Transverse colon (tissue), 4 donors: ENCODE measurements at regions not wholly inside any gene's neighbourhood (a gene's known extent, or its start where the extent isn't known, plus 50 kb on each side); places are given as distances from the start of the nearest gene placed in this dataset.

Source experiments
- CTCF ChIP-seq, 5 experiments: fragments of 200-600 bp in 3 of 5; fragments of 450-650 bp in 2 of 5; sonication (generic) in 3 of 5; IDR thresholded peaks; 1 replicate in 2 of 5; 2 replicates in 3 of 5; pipeline ENCODE4 v1.5.1; 2016 to 2017; ENCODE audit warnings: antibody characterized with exemption in 5 of 5, inconsistent platforms in 3 of 5, mild to moderate bottlenecking in 2 of 5, moderate library complexity in 1 of 5
- POLR2A ChIP-seq: fragments of 450-650 bp; IDR thresholded peaks from one replicate; pipeline ENCODE4 v1.6.1; 2016; ENCODE audit warnings: antibody characterized with exemption, mild to moderate bottlenecking, moderate library complexity
- POLR2AphosphoS5 ChIP-seq, 3 donors: sonication (generic); formaldehyde crosslinking; IDR thresholded peaks; one replicate each; pipeline ENCODE4 v1.6.1; 2016; ENCODE audit warnings: antibody characterized with exemption in 3 of 3

GRCh38 chr10:84065804-84066601 is 73.3 kb upstream of the GHITM start:
- TF ChIP-seq CTCF (IDR thresholded peaks at IDR 0.05) (no peak), POLR2A (no peak), POLR2AphosphoS5 (IDR thresholded peaks at IDR 0.05) (no peak)
